Glutamatergic neuron (in vitro differentiated cells): ENCODE measurements at regions not wholly inside any gene's neighbourhood (a gene's known extent, or its start where the extent isn't known, plus 50 kb on each side); places are given as distances from the start of the nearest gene placed in this dataset.
"Not testable (repeated sequence)": the region's sequence is repeated elsewhere in the genome, so short reads cannot be mapped to it uniquely, and the experiment has no call there.

Experiments
- DNase-seq: peaks from one replicate; pipeline ENCODE4 v3.0.0; 2022
- H3K27ac Mint-ChIP-seq: one replicate; pipeline ENCODE4 v1.8.0; 2020; ENCODE audit warnings: mild to moderate bottlenecking, mixed read lengths, inconsistent platforms; ENCODE audit not compliant: unreplicated experiment
- H3K27me3 Mint-ChIP-seq: one replicate; pipeline ENCODE4 v1.8.0; 2020; ENCODE audit warnings: mild to moderate bottlenecking, moderate library complexity, mixed read lengths, inconsistent platforms; ENCODE audit not compliant: unreplicated experiment
- H3K36me3 Mint-ChIP-seq: one replicate; pipeline ENCODE4 v1.8.0; 2020; ENCODE audit warnings: mild to moderate bottlenecking, mixed read lengths, inconsistent platforms; ENCODE audit not compliant: unreplicated experiment
- H3K4me1 Mint-ChIP-seq: one replicate; pipeline ENCODE4 v1.8.0; 2020; ENCODE audit warnings: mild to moderate bottlenecking, low read depth, mixed read lengths, inconsistent platforms; ENCODE audit not compliant: unreplicated experiment
- H3K4me3 Mint-ChIP-seq: one replicate; pipeline ENCODE4 v1.8.0; 2020; ENCODE audit warnings: mild to moderate bottlenecking, mixed read lengths, inconsistent platforms; ENCODE audit not compliant: unreplicated experiment
- H3K9me3 Mint-ChIP-seq: one replicate; pipeline ENCODE4 v1.8.0; 2020; ENCODE audit warnings: mild to moderate bottlenecking, moderate library complexity, mixed read lengths, inconsistent platforms; ENCODE audit not compliant: unreplicated experiment
- TF ChIP-seq, protein P1 (sequence below): fragments of 200-600 bp; sonication (generic); IDR thresholded peaks from one replicate; pipeline ENCODE4 v1.5.0; 2021; ENCODE audit not compliant: partially characterized antibody, unreplicated experiment

DNA sequence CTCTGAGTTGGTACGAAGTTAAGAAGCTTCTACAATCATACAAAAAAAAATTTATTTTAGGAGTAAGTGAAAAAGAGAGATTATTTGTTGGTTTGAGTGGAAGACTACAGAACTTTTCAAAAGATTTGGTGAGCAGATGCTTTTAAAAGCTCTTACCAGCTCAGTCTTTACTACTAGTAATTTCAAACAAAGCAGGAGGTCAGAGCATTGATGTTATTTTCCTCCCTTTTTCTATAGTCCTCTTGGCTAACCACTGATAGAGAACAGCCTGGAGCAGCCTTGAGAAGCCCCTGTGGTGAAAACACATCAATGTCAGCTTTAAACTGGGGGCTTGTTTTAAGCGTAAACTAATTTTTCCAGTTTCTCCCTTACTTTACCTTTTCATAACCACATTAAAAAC is 559.3 kb upstream of the CDH2 start:
- Mint-ChIP-seq H3K36me3 (no peaks in the 10 kb centered on the region), H3K4me3 (no peak overlapping the region), H3K9me3 (no peaks in the 10 kb centered on the region), H3K27me3 (no peaks in the 10 kb centered on the region), H3K27ac (peak overlapping the region; percentile 20), H3K4me1 (peaks cover 9% of the 10 kb centered on the region)
- no peak for DNase-seq
- TF ChIP-seq, protein P1, sequence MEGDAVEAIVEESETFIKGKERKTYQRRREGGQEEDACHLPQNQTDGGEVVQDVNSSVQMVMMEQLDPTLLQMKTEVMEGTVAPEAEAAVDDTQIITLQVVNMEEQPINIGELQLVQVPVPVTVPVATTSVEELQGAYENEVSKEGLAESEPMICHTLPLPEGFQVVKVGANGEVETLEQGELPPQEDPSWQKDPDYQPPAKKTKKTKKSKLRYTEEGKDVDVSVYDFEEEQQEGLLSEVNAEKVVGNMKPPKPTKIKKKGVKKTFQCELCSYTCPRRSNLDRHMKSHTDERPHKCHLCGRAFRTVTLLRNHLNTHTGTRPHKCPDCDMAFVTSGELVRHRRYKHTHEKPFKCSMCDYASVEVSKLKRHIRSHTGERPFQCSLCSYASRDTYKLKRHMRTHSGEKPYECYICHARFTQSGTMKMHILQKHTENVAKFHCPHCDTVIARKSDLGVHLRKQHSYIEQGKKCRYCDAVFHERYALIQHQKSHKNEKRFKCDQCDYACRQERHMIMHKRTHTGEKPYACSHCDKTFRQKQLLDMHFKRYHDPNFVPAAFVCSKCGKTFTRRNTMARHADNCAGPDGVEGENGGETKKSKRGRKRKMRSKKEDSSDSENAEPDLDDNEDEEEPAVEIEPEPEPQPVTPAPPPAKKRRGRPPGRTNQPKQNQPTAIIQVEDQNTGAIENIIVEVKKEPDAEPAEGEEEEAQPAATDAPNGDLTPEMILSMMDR: no peak

DNA sequence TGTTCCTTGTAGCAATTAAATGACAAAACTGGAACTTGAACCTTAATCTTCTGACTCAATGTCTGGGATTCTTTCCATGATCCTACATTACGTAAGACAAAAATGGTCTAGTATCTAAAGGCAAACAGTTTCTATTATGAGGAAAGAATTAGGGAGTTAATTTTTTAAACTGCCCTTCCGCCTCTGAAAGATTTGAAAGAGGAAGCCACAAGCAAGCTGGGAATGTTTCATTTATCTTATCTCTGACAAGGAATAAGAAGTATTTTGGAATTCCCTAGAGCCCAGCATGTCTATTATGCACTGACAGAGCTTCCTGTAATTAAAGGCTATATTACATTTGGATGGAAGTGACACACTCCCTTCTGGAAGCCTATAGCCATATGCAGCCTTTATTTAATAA is 558.8 kb upstream of the CDH2 start:
- DNase-seq: no peak
- Mint-ChIP-seq H3K4me1 (peaks cover 9% of the 10 kb centered on the region), H3K4me3 (no peak overlapping the region), H3K27ac (no peak overlapping the region), H3K27me3 (no peaks in the 10 kb centered on the region), H3K9me3 (no peaks in the 10 kb centered on the region), H3K36me3 (no peaks in the 10 kb centered on the region)
- TF ChIP-seq, protein P1: no peak

DNA sequence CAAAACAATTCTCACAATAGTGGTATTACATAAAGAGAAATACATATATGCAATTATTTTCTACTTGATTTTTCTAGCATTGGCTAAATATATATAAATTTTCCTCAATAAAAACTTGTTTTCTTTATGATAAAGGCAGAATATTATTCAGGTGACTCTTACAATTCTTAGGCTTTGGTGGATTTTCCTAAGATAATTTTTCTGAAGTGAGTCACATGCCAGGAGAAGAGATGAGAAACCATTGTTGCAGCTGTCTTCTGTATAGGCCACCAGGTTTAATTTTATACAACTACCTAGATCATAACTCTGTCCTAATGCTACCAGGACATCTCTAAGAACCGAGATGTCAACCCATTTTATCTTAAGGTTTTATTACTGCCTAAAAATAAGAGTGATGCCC is 552.4 kb upstream of the CDH2 start:
- H3K4me3 Mint-ChIP-seq: no peak overlapping the region
- no peaks in the 10 kb centered on the region for H3K36me3 Mint-ChIP-seq
- DNase-seq: no peak
- TF ChIP-seq, protein P1: no peak
- H3K9me3 Mint-ChIP-seq: no peaks in the 10 kb centered on the region
- no peaks in the 10 kb centered on the region for H3K4me1 Mint-ChIP-seq
- peaks cover 1% of the 10 kb centered on the region for H3K27me3 Mint-ChIP-seq
- H3K27ac Mint-ChIP-seq: no peak overlapping the region

DNA sequence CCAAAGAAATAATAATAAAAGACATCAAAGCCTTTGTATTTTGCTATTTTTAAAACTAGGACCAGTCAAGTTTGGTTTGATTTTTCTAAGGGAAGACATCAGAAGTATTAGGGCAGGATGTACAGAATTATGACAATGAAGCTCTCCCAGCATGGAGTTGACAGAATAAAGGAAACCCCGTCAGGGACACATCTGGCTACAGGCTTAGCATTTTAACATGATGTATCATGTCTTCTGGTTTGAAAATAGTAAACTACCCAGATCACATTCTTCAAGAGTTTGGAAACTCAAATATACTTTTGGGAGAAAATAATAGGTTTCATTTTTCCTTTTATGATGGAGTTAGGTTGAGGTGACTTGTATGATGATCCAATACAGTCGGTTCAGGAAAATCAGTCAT is 552.0 kb upstream of the CDH2 start:
- H3K36me3 Mint-ChIP-seq: no peaks in the 10 kb centered on the region
- DNase-seq: no peak
- H3K4me1 Mint-ChIP-seq: no peaks in the 10 kb centered on the region
- H3K4me3 Mint-ChIP-seq: no peak overlapping the region
- no peak overlapping the region for H3K27ac Mint-ChIP-seq
- TF ChIP-seq, protein P1: no peak
- no peaks in the 10 kb centered on the region for H3K9me3 Mint-ChIP-seq
- H3K27me3 Mint-ChIP-seq: peaks cover 1% of the 10 kb centered on the region

DNA sequence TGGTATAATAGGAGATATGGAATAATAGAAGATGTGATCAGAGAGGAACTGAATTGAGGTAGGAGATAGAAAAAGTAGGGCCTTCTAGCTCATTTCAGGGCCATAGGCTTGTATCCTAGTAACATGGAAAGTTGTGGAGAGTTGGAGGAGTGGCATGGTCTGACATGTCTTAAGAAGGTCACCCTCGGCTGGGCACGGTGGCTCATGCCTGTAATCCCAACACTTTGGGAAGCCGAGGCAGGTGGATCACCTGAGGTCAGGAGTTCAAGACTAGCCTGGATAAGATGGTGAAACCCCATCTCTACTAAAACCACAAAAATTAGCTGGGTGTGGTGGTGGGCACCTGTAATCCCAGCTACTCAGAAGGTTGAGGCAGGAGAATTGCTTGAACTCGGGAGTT is 550.3 kb upstream of the CDH2 start:
- H3K9me3 Mint-ChIP-seq, H3K27me3 Mint-ChIP-seq, H3K4me3 Mint-ChIP-seq, DNase-seq, H3K27ac Mint-ChIP-seq, H3K4me1 Mint-ChIP-seq, H3K36me3 Mint-ChIP-seq: not testable (repeated sequence)

DNA sequence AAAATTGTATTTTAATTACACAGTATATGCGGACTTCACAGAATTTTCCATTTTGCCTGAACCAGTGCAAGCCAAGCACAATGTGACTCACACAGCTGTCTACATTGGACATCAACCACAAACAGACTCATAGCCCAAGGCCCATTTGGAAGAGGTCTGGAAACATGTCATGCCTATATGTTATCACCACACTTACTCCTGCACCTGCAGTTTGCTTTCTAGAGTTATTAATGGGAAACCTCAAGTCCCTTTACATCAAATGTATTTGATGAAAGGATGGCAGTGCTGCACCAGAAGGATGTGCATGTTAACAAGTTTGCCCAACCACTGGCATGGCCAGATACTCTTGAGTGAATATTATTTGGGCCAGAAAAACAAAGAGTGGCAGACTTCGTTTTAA is 548.9 kb upstream of the CDH2 start:
- Mint-ChIP-seq H3K27me3 (peaks cover 1% of the 10 kb centered on the region), H3K36me3 (no peaks in the 10 kb centered on the region), H3K27ac (no peak overlapping the region), H3K4me1 (no peaks in the 10 kb centered on the region), H3K9me3 (no peaks in the 10 kb centered on the region), H3K4me3 (no peak overlapping the region)
- TF ChIP-seq, protein P1: no peak
- DNase-seq: no peak
